ENCODE measurements at regions not wholly inside any gene's neighbourhood (a gene's known extent, or its start where the extent isn't known, plus 50 kb on each side); places are given as distances from the start of the nearest gene placed in this dataset.

DNA sequence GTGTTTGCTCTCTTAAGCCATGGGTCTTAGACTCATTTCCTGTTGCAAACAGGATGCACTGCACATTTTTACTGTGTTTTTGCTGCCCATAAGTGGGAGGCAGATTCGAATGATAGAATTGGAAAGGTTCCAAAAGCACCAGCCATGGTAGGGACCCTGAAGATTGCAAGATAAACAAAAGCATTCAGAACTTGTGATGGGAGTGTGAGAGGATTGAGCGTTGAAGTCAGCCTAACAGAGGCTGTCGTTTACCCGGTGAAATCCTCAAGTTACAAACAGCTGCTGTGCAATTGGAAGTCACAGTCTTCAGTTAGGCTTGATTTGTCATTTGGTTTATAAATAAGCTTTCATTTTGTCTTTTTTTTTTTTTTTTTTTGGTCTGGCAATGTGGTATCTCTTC, 192.7 kb upstream of the MKI67 start:
- DNase-seq: no peak

DNA sequence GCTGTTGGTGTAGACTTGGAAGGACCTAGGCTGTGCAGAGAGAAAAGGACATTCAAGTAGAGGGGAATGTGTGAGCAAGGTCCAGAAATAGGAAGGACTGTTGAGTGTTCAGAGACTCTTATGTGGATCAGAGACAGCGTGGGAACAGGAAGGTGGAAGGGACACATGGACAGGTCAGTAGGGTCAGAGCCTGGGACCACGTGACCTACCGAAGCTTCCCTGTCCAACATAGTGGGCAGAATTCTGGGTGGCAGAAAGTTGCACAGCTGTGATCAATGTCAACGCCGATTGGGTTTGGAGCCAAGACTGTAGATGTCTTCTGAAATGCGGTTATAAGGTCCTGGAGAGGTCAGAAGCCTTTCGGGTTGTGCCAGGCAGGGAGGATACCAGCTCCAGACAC, 195.9 kb upstream of the MKI67 start:
- DNase-seq: no peak

DNA sequence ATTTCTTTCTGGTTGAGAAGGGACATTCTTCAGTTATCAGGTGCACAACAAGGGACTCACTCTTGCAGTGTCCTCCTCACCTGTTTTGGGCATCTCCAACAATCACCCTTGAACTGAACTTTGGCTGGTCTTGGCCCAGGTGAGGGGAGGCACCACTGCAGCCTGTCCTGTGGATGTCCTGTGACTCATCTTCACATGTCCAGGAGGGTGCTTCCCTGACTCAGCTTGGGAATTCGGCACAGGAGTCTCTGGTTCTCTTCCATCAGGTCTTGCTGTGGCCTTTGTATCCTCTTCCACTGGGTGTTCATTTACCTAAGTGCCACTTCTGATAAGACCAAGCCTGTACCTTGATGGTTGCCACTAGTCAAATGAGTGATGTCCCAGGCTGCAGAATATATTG, 196.7 kb upstream of the MKI67 start:
- no peak for DNase-seq

GRCh38 chr10:128324058-128324827, 198.0 kb upstream of the MKI67 start:
- DNase-seq: no peak

- no peak for DNase-seq
Observed at GRCh38 chr10:128325788-128326187, 199.6 kb upstream of the MKI67 start.

DNA sequence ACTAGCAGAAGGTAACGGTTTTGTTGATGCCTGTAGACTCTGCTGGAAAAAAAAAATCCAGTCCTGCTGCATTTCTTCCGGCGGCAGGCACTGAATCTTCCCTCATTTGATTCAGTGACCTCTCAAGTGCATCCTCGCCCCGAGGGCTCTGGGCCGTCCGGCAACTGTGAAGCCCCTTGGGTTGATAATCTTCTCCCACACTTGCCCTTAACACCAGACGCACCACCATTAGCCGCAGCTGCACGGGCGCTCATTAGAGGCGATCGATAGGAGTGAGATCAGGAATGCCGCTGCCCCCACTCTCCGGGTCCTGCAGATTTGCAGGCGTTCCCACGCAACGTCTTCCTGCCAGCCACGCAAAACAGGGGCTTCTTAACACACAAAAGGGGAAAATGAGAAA, 200.0 kb upstream of the MKI67 start:
- DNase-seq: no peak

- DNase-seq: no peak
Observed at GRCh38 chr10:128326851-128327250, 200.6 kb upstream of the MKI67 start.

DNA sequence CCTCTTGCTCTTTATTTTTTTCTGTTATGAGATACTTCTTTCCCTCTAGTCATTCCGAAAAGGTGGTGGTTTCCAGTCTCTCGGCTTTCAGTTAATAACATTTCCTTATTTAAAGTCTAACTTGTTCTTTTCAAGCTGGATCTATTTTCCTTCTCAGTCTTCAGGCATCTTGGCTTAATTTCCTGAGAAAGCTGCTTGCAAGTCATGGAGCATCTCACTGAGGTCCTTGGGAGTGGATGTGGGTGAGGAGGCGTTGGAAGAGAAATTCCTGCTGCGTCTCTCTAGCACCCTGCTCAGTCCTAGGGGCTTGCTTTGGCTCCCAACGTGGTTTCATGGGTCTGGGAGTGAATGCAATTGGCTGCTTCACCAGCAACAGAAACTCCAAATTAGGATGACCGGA, 210.2 kb upstream of the MKI67 start:
- no peak for DNase-seq

DNA sequence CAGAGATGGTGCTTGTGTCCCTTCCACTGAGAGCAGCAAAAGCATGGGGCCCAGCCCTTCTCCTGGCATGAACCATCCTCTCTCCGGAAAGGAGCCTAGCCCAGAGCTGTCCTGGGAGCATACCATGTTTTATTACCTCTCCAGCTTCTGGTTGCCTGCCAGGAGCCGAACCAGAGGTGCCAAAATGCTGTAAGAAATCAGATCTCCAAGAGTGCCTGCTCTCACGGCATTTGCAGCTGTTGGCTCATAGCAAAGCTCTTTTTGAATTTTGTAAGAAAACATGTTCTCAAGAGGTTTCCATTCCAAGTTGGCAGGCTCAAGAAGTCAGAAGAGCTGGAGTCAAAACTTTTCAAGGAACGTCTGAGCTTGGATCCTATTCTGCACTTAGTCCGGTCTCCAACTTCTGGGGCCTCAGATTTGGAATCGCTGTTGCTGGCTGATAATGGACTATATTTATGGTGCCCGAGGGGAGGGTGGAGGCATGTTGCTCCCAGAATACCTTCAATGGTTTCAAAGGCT, 211.7 kb upstream of the MKI67 start:
- no peak for DNase-seq

GRCh38 chr10:128338951-128339350, 212.7 kb upstream of the MKI67 start:
- no peak for DNase-seq

GRCh38 chr10:128339753-128340152, 213.5 kb upstream of the MKI67 start:
- no peak for DNase-seq

DNA sequence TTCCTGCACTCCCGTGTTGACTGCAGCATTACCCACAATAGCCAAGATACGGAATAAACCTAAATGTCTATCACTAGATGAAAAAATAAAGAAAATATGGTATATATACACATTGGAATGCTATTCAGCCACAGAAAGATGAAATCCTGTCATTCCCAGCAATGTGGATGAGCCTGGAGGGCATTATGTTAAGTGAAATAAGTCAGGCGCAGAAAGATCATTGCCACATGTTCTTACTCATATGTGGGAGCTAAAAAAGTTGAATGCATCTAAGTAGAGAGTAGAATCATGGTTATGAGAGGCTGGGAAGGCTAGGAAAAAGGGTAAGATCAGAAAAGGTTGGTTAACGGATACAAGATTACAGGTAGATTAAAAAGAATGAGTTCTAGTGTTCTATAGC, 219.1 kb upstream of the MKI67 start:
- no peak for DNase-seq

- DNase-seq: no peak
Observed at GRCh38 chr10:128360783-128361182, 234.6 kb upstream of the MKI67 start.

GRCh38 chr10:128361487-128361886, 235.3 kb upstream of the MKI67 start:
- no peak for DNase-seq

GRCh38 chr10:128362514-128362913, 236.3 kb upstream of the MKI67 start:
- no peak for DNase-seq

DNA sequence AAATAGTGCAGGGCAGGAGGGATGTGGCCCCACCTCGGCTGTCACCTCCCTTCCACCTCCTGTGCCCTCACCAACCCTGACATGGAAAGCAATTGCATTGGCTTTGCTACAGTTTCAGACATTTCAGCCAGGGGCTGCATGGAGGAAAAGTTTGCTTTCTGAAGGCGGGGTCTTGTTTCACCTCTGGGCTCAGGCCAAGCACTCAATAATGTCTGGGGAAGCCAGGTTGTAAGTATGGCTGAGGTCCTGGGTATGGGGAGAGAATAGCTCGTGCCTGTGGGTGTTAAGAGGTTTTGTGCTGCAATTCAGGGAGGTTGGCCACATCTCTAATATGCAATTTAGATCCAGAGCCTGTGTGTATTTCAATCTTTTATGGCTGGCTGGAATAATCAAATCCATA, 238.4 kb upstream of the MKI67 start:
- no peak for DNase-seq

DNA sequence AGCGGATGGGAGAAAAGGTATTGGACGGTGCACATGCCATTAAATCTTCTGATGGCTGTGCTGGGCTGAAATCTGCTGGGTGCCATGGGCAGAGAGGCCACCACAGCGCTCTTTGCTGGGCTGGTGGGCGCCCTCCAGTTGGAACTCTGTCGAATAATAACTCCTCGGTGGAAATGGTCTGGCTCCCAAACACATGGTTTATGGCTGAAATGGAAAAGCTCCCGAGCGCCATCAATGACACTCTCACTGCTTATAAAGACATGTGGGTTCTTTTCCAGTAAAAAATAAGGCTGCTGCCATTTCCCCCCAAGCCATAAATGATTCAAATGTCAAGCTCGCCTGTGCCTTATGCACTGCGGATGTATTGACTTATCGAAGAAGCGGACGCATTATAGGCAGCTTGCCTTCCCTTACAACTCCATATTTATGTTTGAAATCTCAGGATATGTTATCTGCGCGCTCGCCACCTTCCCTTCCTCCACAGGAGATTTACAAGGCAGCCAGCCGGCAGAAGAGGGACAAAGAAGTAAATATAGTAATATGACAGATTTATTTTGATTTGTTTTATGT, 239.0 kb upstream of the MKI67 start:
- no peak for DNase-seq

DNA sequence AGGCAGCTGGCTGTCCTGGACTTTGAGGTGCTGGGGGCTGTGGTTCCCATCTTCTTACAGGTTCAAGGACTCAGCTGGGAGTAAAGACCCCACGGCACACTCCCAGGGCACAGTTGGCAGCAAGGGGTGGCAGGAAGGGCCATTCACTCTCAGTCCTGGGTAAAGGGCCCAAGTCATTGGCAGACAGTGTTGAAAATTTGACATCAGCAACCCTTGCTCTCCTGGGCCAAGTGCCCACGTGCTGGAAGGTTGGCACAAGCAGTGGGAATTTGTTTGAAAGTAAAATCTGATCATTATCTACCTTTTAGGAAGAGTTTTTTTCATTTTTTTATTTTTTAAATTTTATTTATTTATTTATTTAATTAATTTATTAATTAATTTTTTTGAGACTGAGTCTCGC, 241.6 kb upstream of the MKI67 start:
- DNase-seq: no peak

DNA sequence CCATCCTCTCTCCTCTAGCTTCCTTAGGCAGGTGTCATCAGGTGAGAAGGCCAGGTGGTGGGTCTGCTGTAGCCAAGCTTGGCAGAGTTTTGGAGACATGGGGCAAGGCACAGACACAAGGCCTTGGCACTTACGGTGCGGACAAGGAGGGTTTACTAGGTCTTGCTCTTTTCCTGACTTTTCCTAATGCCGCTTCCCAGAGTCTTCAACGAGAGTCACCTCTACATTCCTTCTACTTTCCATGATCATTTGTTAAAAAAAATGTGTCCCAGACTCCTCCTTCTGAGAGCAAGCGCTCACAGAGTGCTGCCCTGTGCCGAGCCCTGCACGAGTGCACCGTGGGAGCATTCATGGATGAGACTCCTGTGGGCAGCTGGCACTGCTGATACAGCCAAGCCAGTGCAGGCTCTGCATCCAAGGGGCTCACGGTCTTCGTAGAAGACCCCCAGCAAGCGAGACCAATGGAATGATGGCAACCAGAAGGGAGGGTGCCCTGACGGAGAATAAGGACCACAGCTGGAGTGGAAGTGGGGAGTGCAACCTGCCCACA, 243.0 kb upstream of the MKI67 start:
- no peak for DNase-seq

- no peak for DNase-seq
Observed at GRCh38 chr10:128373071-128373749, 247.0 kb upstream of the MKI67 start.

- DNase-seq: no peak
Observed at GRCh38 chr10:128373831-128374230, 247.6 kb upstream of the MKI67 start.

GRCh38 chr10:128375171-128375570, 248.9 kb upstream of the MKI67 start:
- DNase-seq: no peak

DNA sequence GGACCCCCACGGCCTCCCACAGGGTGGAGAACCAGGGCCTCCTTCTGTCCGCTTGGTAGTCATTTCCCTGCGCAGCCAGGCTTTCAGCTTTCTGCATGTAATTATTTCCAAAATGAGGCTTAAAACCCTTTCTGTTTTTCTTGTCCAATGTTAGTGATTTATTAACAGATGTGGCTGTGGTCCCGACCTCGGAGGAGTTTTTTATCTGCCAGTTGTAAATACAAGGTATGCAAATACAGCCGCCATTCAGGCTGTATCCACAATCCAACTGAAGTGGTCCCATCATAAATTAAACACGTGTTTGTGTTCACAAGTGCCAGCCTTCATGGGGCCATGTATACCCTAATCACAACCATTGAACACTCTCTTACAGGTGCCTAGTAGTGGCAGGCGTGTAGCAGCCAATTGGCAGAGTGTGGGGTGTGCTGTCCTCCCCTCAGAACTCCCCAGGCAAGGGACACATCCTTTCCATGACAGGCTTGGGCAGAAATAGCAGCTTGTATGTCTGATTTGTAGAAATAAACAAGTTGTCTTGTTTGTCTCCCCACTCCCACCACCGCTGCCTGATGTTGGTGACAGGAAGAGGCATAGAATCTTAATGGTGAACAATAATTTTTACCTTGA, 251.3 kb upstream of the MKI67 start:
- DNase-seq: no peak

Measured in CD4-positive, alpha-beta T cell treated with Interleukin-4 for 1 hour (primary cell).